K562 (cell line): ENCODE measurements at regions not wholly inside any gene's neighbourhood (a gene's known extent, or its start where the extent isn't known, plus 50 kb on each side); places are given as distances from the start of the nearest gene placed in this dataset.

Experiments used
- ATF2 ChIP-seq: sonication (generic); formaldehyde crosslinking; IDR thresholded peaks from 2 replicates; pipeline ENCODE4 v1.8.1; 2022; ENCODE audit warnings: missing genetic modification reagents
- CBFA2T3 ChIP-seq: fragments of 450-650 bp; IDR thresholded peaks from 2 replicates; pipeline ENCODE4 v1.6.1; 2017
- CC2D1A ChIP-seq: fragments of 450-650 bp; IDR thresholded peaks from 2 replicates; pipeline ENCODE4 v1.6.1; 2017; ENCODE audit warnings: mild to moderate bottlenecking
- E2F8 ChIP-seq: fragments of 450-650 bp; IDR thresholded peaks from 2 replicates; pipeline ENCODE4 v1.7.1; 2018; ENCODE audit warnings: mild to moderate bottlenecking, low read depth; ENCODE audit not compliant: partially characterized antibody
- MCM5 ChIP-seq: fragments of 450-650 bp; IDR thresholded peaks from 2 replicates; pipeline ENCODE4 v1.6.1; 2016; ENCODE audit warnings: low read depth
- MTF1 ChIP-seq: fragments of 250-450 bp; sonication (Bioruptor Pico); IDR thresholded peaks from 2 replicates; pipeline ENCODE4 v1.9.0; 2021; ENCODE audit warnings: moderate library complexity, mild to moderate bottlenecking, inconsistent platforms, borderline replicate concordance
- NEUROD1 ChIP-seq: fragments of 150-350 bp; IDR thresholded peaks from 2 replicates; pipeline ENCODE4 v1.6.1; 2014; ENCODE audit warnings: borderline replicate concordance, low read length, low read depth; ENCODE audit not compliant: partially characterized antibody
- PML ChIP-seq: IDR thresholded peaks from 2 replicates; pipeline ENCODE4 v1.6.1; 2012; ENCODE audit warnings: low read length, inconsistent platforms
- RFX7 ChIP-seq: fragments of 250-450 bp; sonication (Bioruptor Pico); IDR thresholded peaks from 2 replicates; pipeline ENCODE4 v1.5.1; 2021; ENCODE audit warnings: mild to moderate bottlenecking
- SIN3A ChIP-seq, 2 experiments: fragments of 150-350 bp in 1 of 2; IDR thresholded peaks; 2 replicates each; pipeline ENCODE4 v1.6.1; 2011 to 2016; ENCODE audit warnings: borderline replicate concordance in 2 of 2, low read depth in 2 of 2, low read length in 2 of 2, mild to moderate bottlenecking in 2 of 2, moderate library complexity in 2 of 2; ENCODE audit not compliant: control insufficient read depth in 1 of 2
- ZBTB5 ChIP-seq: fragments of 450-650 bp; IDR thresholded peaks from 2 replicates; pipeline ENCODE4 v1.6.1; 2017; ENCODE audit warnings: antibody characterized with exemption
- ZKSCAN1 ChIP-seq: fragments of 150-350 bp; IDR thresholded peaks from 2 replicates; pipeline ENCODE4 v1.6.1; 2016; ENCODE audit warnings: low read depth, low read length
- ZNF217 ChIP-seq: sonication (generic); formaldehyde crosslinking; IDR thresholded peaks from 2 replicates; pipeline ENCODE4 v1.8.0; 2022; ENCODE audit warnings: mild to moderate bottlenecking, missing genetic modification reagents
- ZNF398 ChIP-seq: fragments of 250-450 bp; sonication (Bioruptor Pico); IDR thresholded peaks from 2 replicates; pipeline ENCODE4 v1.8.0; 2021; ENCODE audit warnings: moderate library complexity, mild to moderate bottlenecking, inconsistent platforms
- ZNF431 ChIP-seq: sonication (generic); formaldehyde crosslinking; IDR thresholded peaks from 2 replicates; pipeline ENCODE4 v1.8.0; 2022; ENCODE audit warnings: mild to moderate bottlenecking, missing genetic modification reagents
- ZNF583 ChIP-seq: fragments of 250-450 bp; sonication (Bioruptor Pico); IDR thresholded peaks from 2 replicates; pipeline ENCODE4 v1.4.0; 2020
- ZNF589 ChIP-seq: fragments of 200-800 bp; sonication (Bioruptor generic); IDR thresholded peaks from 2 replicates; pipeline ENCODE4 v1.6.1; 2016; ENCODE audit warnings: low read depth, missing genetic modification characterization, missing compliant biosample characterization
- ZNF79 ChIP-seq: fragments of 250-450 bp; sonication (Bioruptor Pico); IDR thresholded peaks from 2 replicates; pipeline ENCODE4 v1.4.0; 2020; ENCODE audit warnings: low read depth, mild to moderate bottlenecking, moderate library complexity
- TF ChIP-seq, protein P1 (sequence below): sonication (generic); formaldehyde crosslinking; IDR thresholded peaks from 2 replicates; pipeline ENCODE4 v1.8.1; 2022; ENCODE audit warnings: missing genetic modification reagents

DNA sequence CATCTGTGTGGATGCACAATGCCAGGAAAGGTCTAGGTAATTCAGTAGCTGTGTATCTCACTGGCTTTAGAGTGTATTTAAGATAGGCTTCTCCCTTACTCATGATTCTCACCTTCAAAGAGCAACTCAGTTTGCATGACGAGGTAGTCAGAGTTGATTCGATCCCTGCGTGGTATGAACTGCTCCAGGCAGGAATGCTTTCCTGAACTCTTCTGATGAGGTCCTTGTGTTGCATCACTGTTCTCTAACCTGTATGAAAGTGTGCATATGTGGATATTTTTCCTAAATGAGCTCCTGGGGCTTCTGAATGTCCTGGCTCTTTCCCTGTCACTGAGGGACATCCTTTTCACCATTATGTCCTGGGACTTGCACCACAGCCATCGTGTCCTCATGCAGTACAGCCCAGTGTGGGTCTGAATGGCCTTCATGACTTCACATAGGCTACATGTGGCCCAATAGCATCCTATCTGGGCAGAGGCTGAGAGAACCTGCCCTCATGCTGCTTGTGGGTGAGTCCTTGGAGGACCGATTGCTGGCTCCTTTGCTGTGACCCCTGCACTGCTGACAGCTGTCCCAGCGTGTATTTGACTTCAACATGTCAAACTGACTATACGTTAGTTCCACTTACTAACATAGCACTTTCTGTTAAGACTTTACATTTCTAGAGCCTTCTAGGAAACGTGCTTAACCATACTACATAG lies 65.3 kb upstream of the WDR1 start (continued):
- 0 out of 2 replicates have a peak, but pooled peaks have one; percentile 3 for TF ChIP-seq ZNF398 (CRISPR knock-in tag)
- no peak for TF ChIP-seq SIN3A (IDR thresholded peaks at IDR 0.05; ENCODE audit: borderline replicate concordance in 2 of 2, control insufficient read depth in 1 of 2, low read depth in 2 of 2, low read length in 2 of 2)
- no peak for TF ChIP-seq ZNF217 (CRISPR knock-in tag)
- TF ChIP-seq ATF2 (CRISPR knock-in tag), result no peak
- TF ChIP-seq MCM5, result no peak
- no peak for TF ChIP-seq E2F8
- no peak for TF ChIP-seq MTF1 (CRISPR knock-in tag)
- no peak for TF ChIP-seq ZNF79 (CRISPR knock-in tag)
- TF ChIP-seq, protein P1, sequence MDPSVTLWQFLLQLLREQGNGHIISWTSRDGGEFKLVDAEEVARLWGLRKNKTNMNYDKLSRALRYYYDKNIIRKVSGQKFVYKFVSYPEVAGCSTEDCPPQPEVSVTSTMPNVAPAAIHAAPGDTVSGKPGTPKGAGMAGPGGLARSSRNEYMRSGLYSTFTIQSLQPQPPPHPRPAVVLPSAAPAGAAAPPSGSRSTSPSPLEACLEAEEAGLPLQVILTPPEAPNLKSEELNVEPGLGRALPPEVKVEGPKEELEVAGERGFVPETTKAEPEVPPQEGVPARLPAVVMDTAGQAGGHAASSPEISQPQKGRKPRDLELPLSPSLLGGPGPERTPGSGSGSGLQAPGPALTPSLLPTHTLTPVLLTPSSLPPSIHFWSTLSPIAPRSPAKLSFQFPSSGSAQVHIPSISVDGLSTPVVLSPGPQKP (CRISPR knock-in tag), result no peak
- TF ChIP-seq ZNF431 (CRISPR knock-in tag), result no peak
- no peak for TF ChIP-seq CBFA2T3
- no peak for TF ChIP-seq ZNF589 (CRISPR knock-in tag)
- TF ChIP-seq ZNF583 (CRISPR knock-in tag), result peak; percentile 63; the same call in 1 of the 2 replicates
- no peak for TF ChIP-seq PML
- no peak for TF ChIP-seq ZKSCAN1
- no peak for TF ChIP-seq NEUROD1
- no peak for TF ChIP-seq CC2D1A
- TF ChIP-seq RFX7 (CRISPR knock-in tag), result no peak
- TF ChIP-seq ZBTB5, result no peak
